Skin epidermis (tissue), 12 donors: ENCODE measurements at regions not wholly inside any gene's neighbourhood (a gene's known extent, or its start where the extent isn't known, plus 50 kb on each side); places are given as distances from the start of the nearest gene placed in this dataset.

Experiments used
- H3K27ac ChIP-seq, 21 experiments: fragments of 200-600 bp; sonication (generic) in 11 of 21; one replicate each; pipeline ENCODE4 v1.5.0; 2020; ENCODE audit warnings: mild to moderate bottlenecking in 3 of 21, inconsistent platforms in 2 of 21, moderate library complexity in 2 of 21
- H3K4me3 ChIP-seq, 7 experiments: fragments of 200-600 bp; sonication (generic) in 2 of 7; one replicate each; pipeline ENCODE4 v1.5.0; 2020; ENCODE audit warnings: inconsistent platforms in 2 of 7, mild to moderate bottlenecking in 2 of 7, moderate library complexity in 1 of 7

- H3K4me3 ChIP-seq = no peak overlapping the region
- no peak overlapping the region for H3K27ac ChIP-seq
These were observed 707.1 kb upstream of the ACVR2A start for GRCh38 chr2:147137711-147138110.

- Histone ChIP-seq H3K4me3 (no peak overlapping the region), H3K27ac (no peak overlapping the region)
These were observed 709.5 kb upstream of the ACVR2A start for GRCh38 chr2:147135376-147135775.

- Histone ChIP-seq H3K27ac (no peak overlapping the region), H3K4me3 (no peak overlapping the region)
These were observed 711.4 kb upstream of the ACVR2A start for GRCh38 chr2:147133286-147133908.

GRCh38 chr2:147125145-147125544 is 719.7 kb upstream of the ACVR2A start:
- H3K4me3 ChIP-seq = no peak overlapping the region
- H3K27ac ChIP-seq = no peak overlapping the region

- Histone ChIP-seq H3K27ac (no peak overlapping the region), H3K4me3 (no peak overlapping the region)
These were observed 721.9 kb upstream of the ACVR2A start for GRCh38 chr2:147122944-147123343.

GRCh38 chr2:147110962-147111361 is 733.9 kb upstream of the ACVR2A start:
- no peak overlapping the region for H3K4me3 ChIP-seq
- H3K27ac ChIP-seq = no peak overlapping the region

GRCh38 chr2:147110317-147110716 is 734.5 kb upstream of the ACVR2A start:
- H3K4me3 ChIP-seq = no peak overlapping the region
- H3K27ac ChIP-seq = no peak overlapping the region

- Histone ChIP-seq H3K27ac (no peak overlapping the region), H3K4me3 (no peak overlapping the region)
These were observed 735.5 kb upstream of the ACVR2A start for GRCh38 chr2:147109291-147109690.

GRCh38 chr2:147108548-147108947 is 736.3 kb upstream of the ACVR2A start:
- no peak overlapping the region for H3K4me3 ChIP-seq
- H3K27ac ChIP-seq = no peak overlapping the region

- Histone ChIP-seq H3K27ac (no peak overlapping the region), H3K4me3 (no peak overlapping the region)
These were observed 742.7 kb upstream of the ACVR2A start for GRCh38 chr2:147101941-147102790.

GRCh38 chr2:147100406-147101035 is 744.3 kb upstream of the ACVR2A start:
- Histone ChIP-seq H3K4me3 (no peak overlapping the region), H3K27ac (no peak overlapping the region)

GRCh38 chr2:147099845-147100244 is 745.0 kb upstream of the ACVR2A start:
- Histone ChIP-seq H3K4me3 (no peak overlapping the region), H3K27ac (no peak overlapping the region)

- Histone ChIP-seq H3K27ac (no peak overlapping the region), H3K4me3 (no peak overlapping the region)
These were observed 745.9 kb upstream of the ACVR2A start for GRCh38 chr2:147098940-147099339.

GRCh38 chr2:147097747-147098146 is 747.1 kb upstream of the ACVR2A start:
- Histone ChIP-seq H3K4me3 (no peak overlapping the region), H3K27ac (no peak overlapping the region)

GRCh38 chr2:147096671-147097070 is 748.2 kb upstream of the ACVR2A start:
- H3K4me3 ChIP-seq = no peak overlapping the region
- no peak overlapping the region for H3K27ac ChIP-seq

GRCh38 chr2:147095376-147095775 is 749.5 kb upstream of the ACVR2A start:
- no peak overlapping the region for H3K4me3 ChIP-seq

GRCh38 chr2:147094077-147094476 is 750.8 kb upstream of the ACVR2A start:
- no peak overlapping the region for H3K4me3 ChIP-seq
- no peak overlapping the region for H3K27ac ChIP-seq

More at GRCh38 chr2:147095376-147095775, 749.5 kb upstream of the ACVR2A start:
- no peak overlapping the region for H3K27ac ChIP-seq

- Histone ChIP-seq H3K27ac (no peak overlapping the region), H3K4me3 (no peak overlapping the region)
These were observed 752.6 kb upstream of the ACVR2A start for GRCh38 chr2:147092266-147092665.

GRCh38 chr2:147091448-147091847 is 753.4 kb upstream of the ACVR2A start:
- H3K4me3 ChIP-seq = no peak overlapping the region
- H3K27ac ChIP-seq = no peak overlapping the region

GRCh38 chr2:147088871-147089270 is 756.0 kb upstream of the ACVR2A start:
- no peak overlapping the region for H3K4me3 ChIP-seq
- H3K27ac ChIP-seq = no peak overlapping the region

- no peak overlapping the region for H3K27ac ChIP-seq
- H3K4me3 ChIP-seq = no peak overlapping the region
These were observed 758.1 kb upstream of the ACVR2A start for GRCh38 chr2:147086715-147087114.
